HCT116 (cell line): ENCODE measurements at regions not wholly inside any gene's neighbourhood (a gene's known extent, or its start where the extent isn't known, plus 50 kb on each side); places are given as distances from the start of the nearest gene placed in this dataset.

ENCODE experiments used
- ATAC-seq: fragments of 200-7000 bp; cut with Tn5 transposase; 2 replicates; pipeline ENCODE4 v1.9.1; 2020; ENCODE audit warnings: mild to moderate bottlenecking, moderate library complexity
- BruUV-seq: library from RNA; stranded (reverse); fragments of 400-500 nt; replicated peaks from 2 replicates; lab custom pipeline; 2021; lab: Mats Ljungman, UMichigan
- CTCF ChIA-PET: fragments of 300-600 bp; sonication (Branson Sonifier 250); formaldehyde crosslinking; loops from one replicate; lab custom pipeline; 2021; ENCODE audit warnings: antibody characterized with exemption; lab: Charles Lee
- POLR2A ChIA-PET: fragments of 300-600, 350-600 bp; sonication (Branson Sonifier 250); formaldehyde crosslinking; loops from one replicate; lab custom pipeline; 2021; ENCODE audit warnings: antibody characterized with exemption; lab: Charles Lee
- RAD21 ChIA-PET, 2 experiments: fragments of 300-600 bp; sonication (Branson Sonifier 250); formaldehyde crosslinking; loops; one replicate each; lab custom pipeline; 2023; ENCODE audit warnings: low total read pairs in 2 of 2; ENCODE audit not compliant: uncharacterized antibody in 2 of 2, unreplicated experiment in 2 of 2, low non-redundant PET in 1 of 2; lab: Charles Lee
- DNase-seq: peaks from one replicate; pipeline ENCODE4 v3.0.0-alpha.2; 2010; ENCODE audit warnings: low read depth, low spot score
- H2AFZ ChIP-seq: fragments of 200-600 bp; shearing (Covaris generic), sonication (generic); 2 replicates; pipeline ENCODE4 v1.6.1; 2017; ENCODE audit warnings: low read depth, mixed run types, mixed read lengths, antibody characterized with exemption, low read length; ENCODE audit not compliant: poor library complexity, severe bottlenecking
- H3K27ac ChIP-seq: 2 replicates; pipeline ENCODE4 v1.5.1; 2012; ENCODE audit warnings: low read depth, low read length
- H3K27me3 ChIP-seq: fragments of 200-600 bp; sonication (generic); 2 replicates; pipeline ENCODE4 v1.6.1; 2016; ENCODE audit warnings: mixed run types, low read length, mixed read lengths; ENCODE audit not compliant: insufficient read depth
- H3K36me3 ChIP-seq, 2 experiments: fragments of 200-500 bp in 1 of 2; fragments of 200-600 bp in 1 of 2; sonication (Bioruptor generic) in 1 of 2; sonication (generic) in 1 of 2; 2 replicates each; pipeline versions ENCODE4 v1.5.1 to v1.6.1; 2014 to 2016; ENCODE audit warnings: low read length in 2 of 2, inconsistent platforms in 1 of 2, mixed read lengths in 1 of 2, mixed run types in 1 of 2; ENCODE audit not compliant: insufficient read depth in 2 of 2, control insufficient read depth in 1 of 2
- H3K4me1 ChIP-seq, 2 experiments: fragments of 200-600 bp in 1 of 2; sonication (generic) in 1 of 2; 2 replicates each; pipeline versions ENCODE4 v1.5.1 to v1.6.1; 2012 to 2017; ENCODE audit warnings: low read length in 2 of 2, inconsistent platforms in 1 of 2, mild to moderate bottlenecking in 1 of 2, mixed read lengths in 1 of 2, mixed run types in 1 of 2, moderate library complexity in 1 of 2; ENCODE audit not compliant: insufficient read depth in 2 of 2, control insufficient read depth in 1 of 2
- H3K4me2 ChIP-seq: fragments of 200-600 bp; sonication (generic); 2 replicates; pipeline ENCODE4 v1.6.1; 2017; ENCODE audit warnings: mixed run types, low read length, mixed read lengths
- H3K4me3 ChIP-seq, 2 experiments: fragments of 200-600 bp in 1 of 2; sonication (generic) in 1 of 2; replicated peaks in 1 of 2; 2 replicates each; pipeline ENCODE4 v1.5.1; 2011 to 2016; ENCODE audit warnings: low read length in 2 of 2, control low read depth in 1 of 2, low read depth in 1 of 2, mild to moderate bottlenecking in 1 of 2, mixed read lengths in 1 of 2, mixed run types in 1 of 2
- H3K79me2 ChIP-seq: fragments of 200-600 bp; sonication (generic); 2 replicates; pipeline ENCODE4 v1.6.1; 2017; ENCODE audit warnings: mild to moderate bottlenecking, mixed run types, low read length, moderate library complexity, mixed read lengths; ENCODE audit not compliant: insufficient read depth
- H3K9ac ChIP-seq: fragments of 200-600 bp; sonication (generic); 2 replicates; pipeline ENCODE4 v1.6.1; 2016; ENCODE audit warnings: low read length, mixed read lengths
- H3K9me2 ChIP-seq: fragments of 200-600 bp; sonication (generic), shearing (Covaris generic); 2 replicates; pipeline ENCODE4 v1.6.1; 2017; ENCODE audit warnings: mixed run types, mild to moderate bottlenecking, moderate library complexity; ENCODE audit not compliant: insufficient read depth
- H3K9me3 ChIP-seq, 2 experiments: fragments of 200-500 bp in 1 of 2; fragments of 200-600 bp in 1 of 2; sonication (Bioruptor generic) in 1 of 2; sonication (generic) in 1 of 2; 2 replicates each; pipeline ENCODE4 v1.6.1; 2014 to 2017; ENCODE audit warnings: low read length in 2 of 2, mixed read lengths in 2 of 2, inconsistent platforms in 1 of 2, low read depth in 1 of 2, mild to moderate bottlenecking in 1 of 2, mixed run types in 1 of 2, moderate library complexity in 1 of 2; ENCODE audit not compliant: control insufficient read depth in 1 of 2, insufficient read depth in 1 of 2
- H4K20me1 ChIP-seq: fragments of 200-600 bp; sonication (generic), shearing (Covaris generic); 2 replicates; pipeline ENCODE4 v1.6.1; 2017; ENCODE audit warnings: mixed run types, mild to moderate bottlenecking, moderate library complexity; ENCODE audit not compliant: insufficient read depth
- ATF3 ChIP-seq: IDR thresholded peaks from 2 replicates; pipeline ENCODE4 v1.6.1; 2012
- CBX3 ChIP-seq: IDR thresholded peaks from 2 replicates; pipeline ENCODE4 v1.6.1; 2012; ENCODE audit warnings: low read depth
- CEBPB ChIP-seq: IDR thresholded peaks from 2 replicates; pipeline ENCODE4 v1.6.1; 2012; ENCODE audit warnings: low read depth
- EZH2 ChIP-seq: fragments of 200-600 bp; sonication (generic); IDR thresholded peaks from 2 replicates; pipeline ENCODE4 v1.6.1; 2017; ENCODE audit warnings: antibody characterized with exemption, mixed run types
- EZH2phosphoT487 ChIP-seq: fragments of 200-600 bp; IDR thresholded peaks from 2 replicates; pipeline ENCODE4 v1.6.1; 2018; ENCODE audit warnings: antibody characterized with exemption, borderline replicate concordance
- FOSL1 ChIP-seq: IDR thresholded peaks from 2 replicates; pipeline ENCODE4 v1.6.1; 2012; ENCODE audit warnings: low read depth
- JUND ChIP-seq: IDR thresholded peaks from 2 replicates; pipeline ENCODE4 v1.6.1; 2012
- POLR2A ChIP-seq: IDR thresholded peaks from 2 replicates; pipeline ENCODE4 v1.7.0; 2011; ENCODE audit warnings: borderline replicate concordance; ENCODE audit not compliant: insufficient read depth, insufficient read length; ENCODE audit errors: extremely low read depth
- RAD21 ChIP-seq: IDR thresholded peaks from 2 replicates; pipeline ENCODE4 v1.6.1; 2012; ENCODE audit warnings: low read depth, mild to moderate bottlenecking
- SP1 ChIP-seq: IDR thresholded peaks from 2 replicates; pipeline ENCODE4 v1.6.1; 2012; ENCODE audit warnings: low read depth
- SRF ChIP-seq: IDR thresholded peaks from 2 replicates; pipeline ENCODE4 v1.6.1; 2012; ENCODE audit warnings: low read depth
- TCF7L2 ChIP-seq: IDR thresholded peaks from 2 replicates; pipeline ENCODE4 v1.7.0; 2011; ENCODE audit warnings: borderline replicate concordance, inconsistent platforms; ENCODE audit not compliant: insufficient read depth, insufficient read length; ENCODE audit errors: extremely low read depth
- ZBTB33 ChIP-seq: IDR thresholded peaks from 2 replicates; pipeline ENCODE4 v1.6.1; 2011; ENCODE audit warnings: mild to moderate bottlenecking, low read length, moderate library complexity; ENCODE audit not compliant: insufficient replicate concordance; ENCODE audit errors: extremely low read depth
- intact Hi-C: fragments of 100-400 bp; cut with micrococcal nuclease; formaldehyde crosslinking; loops from 2 replicates; pipeline ENCODE4 v1.10.0; 2022

- CTCF ChIA-PET: no interaction called here
- no peak overlapping the region for H3K4me2 ChIP-seq
- H3K27ac ChIP-seq: no peak overlapping the region
- DNase-seq (no peak), ATAC-seq (no peak)
- RAD21 ChIA-PET: no interaction called here
- no peaks in the 10 kb centered on the region for H3K4me1 ChIP-seq
- no peaks in the 10 kb centered on the region for H4K20me1 ChIP-seq
- intact Hi-C loops: no loop called here
- POLR2A ChIA-PET: no interaction called here
- no peaks in the 10 kb centered on the region for H3K79me2 ChIP-seq
- no peaks in the 10 kb centered on the region for H3K9me2 ChIP-seq
- H3K27me3 ChIP-seq: peaks cover 22% of the 10 kb centered on the region; the same call in 1 of the 2 replicates
- BruUV-seq: no TSS peak
- TF ChIP-seq ATF3 (no peak), CEBPB (no peak)
- H2AFZ ChIP-seq: no peak overlapping the region
- H3K36me3 ChIP-seq: no peaks in the 10 kb centered on the region
- no peaks in the 10 kb centered on the region for H3K9me3 ChIP-seq
- no peak overlapping the region for H3K4me3 ChIP-seq
- no peak overlapping the region for H3K9ac ChIP-seq
These were observed 267.5 kb downstream of the PDCD6IP start for GRCh38 chr3:34065901-34066300.

GRCh38 chr3:34066328-34066727, 267.9 kb downstream of the PDCD6IP start:
- ChIA-PET POLR2A (no interaction called here), CTCF (no interaction called here), RAD21 (no interaction called here)
- Histone ChIP-seq H3K9me2 (no peaks in the 10 kb centered on the region), H3K27ac (no peak overlapping the region), H4K20me1 (no peaks in the 10 kb centered on the region), H3K79me2 (no peaks in the 10 kb centered on the region), H3K4me2 (no peak overlapping the region), H2AFZ (no peak overlapping the region), H3K9ac (no peak overlapping the region), H3K36me3 (no peaks in the 10 kb centered on the region), H3K4me3 (no peak overlapping the region), H3K27me3 (peaks cover 22% of the 10 kb centered on the region; the same call in 1 of the 2 replicates), H3K9me3 (no peaks in the 10 kb centered on the region), H3K4me1 (no peaks in the 10 kb centered on the region)
- TF ChIP-seq EZH2phosphoT487 (no peak), TCF7L2 (no peak), SRF (no peak), POLR2A (no peak), SP1 (no peak), ZBTB33 (no peak), CBX3 (no peak), EZH2 (no peak), FOSL1 (no peak), RAD21 (no peak), JUND (no peak)
- ATAC-seq: no peak
- intact Hi-C loops: no loop called here
- no peak for DNase-seq
- BruUV-seq: no TSS peak
